ENCODE measurements at regions not wholly inside any gene's neighbourhood (a gene's known extent, or its start where the extent isn't known, plus 50 kb on each side); places are given as distances from the start of the nearest gene placed in this dataset.

DNA sequence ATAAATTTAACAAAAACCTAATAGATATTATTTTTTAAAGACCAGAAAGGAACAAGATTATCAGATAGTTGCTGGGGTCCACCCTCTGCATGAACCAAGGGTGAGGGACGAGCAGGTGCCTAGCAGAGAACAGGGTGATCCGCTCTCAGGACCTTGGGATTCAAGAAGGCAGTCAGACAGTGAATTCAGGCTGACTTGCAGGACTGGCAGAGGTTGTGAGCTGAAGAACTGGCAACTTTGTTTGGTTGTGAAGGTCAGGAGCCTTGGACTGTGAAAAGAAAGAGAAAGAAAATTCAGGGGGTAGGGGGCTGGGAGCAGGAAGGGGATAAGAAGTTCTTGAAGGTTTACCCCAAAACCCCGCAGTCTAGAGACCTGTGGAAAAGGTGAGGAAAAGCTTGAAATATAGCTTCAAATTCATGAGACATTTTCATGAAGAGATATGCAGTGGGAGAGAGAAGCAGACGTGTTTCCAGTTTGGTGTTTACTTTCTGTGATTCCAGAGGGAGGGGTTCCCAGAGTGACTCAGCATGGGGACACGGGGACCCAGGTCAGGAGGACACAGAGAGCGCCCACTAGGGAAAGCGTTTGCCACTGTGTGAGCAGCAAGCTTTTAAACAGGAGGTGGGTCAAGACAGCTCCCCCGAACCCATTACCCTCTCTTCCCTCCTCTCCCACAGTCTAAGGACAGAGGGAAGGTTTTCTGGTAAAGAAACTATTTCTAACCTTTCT lies 217.2 kb upstream of the UMPS start:
- DNase-seq = no peak

- no peak for DNase-seq
Observed at GRCh38 chr3:124513610-124513997, 216.6 kb upstream of the UMPS start.

DNA sequence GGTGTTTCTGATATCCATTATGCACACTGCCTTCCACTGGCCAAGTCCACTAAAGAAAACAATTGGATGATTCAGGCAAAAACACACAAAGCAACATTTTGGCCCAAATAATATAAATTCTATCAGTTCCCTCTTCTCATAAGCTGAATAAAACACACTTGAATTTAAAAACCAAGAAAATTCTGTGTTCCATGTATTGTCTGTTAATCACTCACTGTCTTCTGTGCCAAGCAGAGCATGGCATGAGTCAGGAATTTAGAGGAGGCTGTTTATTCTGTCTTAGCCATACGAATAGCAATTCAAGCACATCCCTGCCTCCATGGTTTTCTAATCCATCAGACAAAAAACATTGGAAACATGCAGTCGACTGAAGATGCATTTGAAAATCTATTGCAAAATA lies 215.6 kb upstream of the UMPS start:
- DNase-seq = no peak

- no peak for DNase-seq
Observed at GRCh38 chr3:124516333-124516732, 213.9 kb upstream of the UMPS start.

GRCh38 chr3:124517306-124517705 lies 212.9 kb upstream of the UMPS start:
- DNase-seq = no peak

GRCh38 chr3:124518350-124518749 lies 211.9 kb upstream of the UMPS start:
- DNase-seq = no peak

DNA sequence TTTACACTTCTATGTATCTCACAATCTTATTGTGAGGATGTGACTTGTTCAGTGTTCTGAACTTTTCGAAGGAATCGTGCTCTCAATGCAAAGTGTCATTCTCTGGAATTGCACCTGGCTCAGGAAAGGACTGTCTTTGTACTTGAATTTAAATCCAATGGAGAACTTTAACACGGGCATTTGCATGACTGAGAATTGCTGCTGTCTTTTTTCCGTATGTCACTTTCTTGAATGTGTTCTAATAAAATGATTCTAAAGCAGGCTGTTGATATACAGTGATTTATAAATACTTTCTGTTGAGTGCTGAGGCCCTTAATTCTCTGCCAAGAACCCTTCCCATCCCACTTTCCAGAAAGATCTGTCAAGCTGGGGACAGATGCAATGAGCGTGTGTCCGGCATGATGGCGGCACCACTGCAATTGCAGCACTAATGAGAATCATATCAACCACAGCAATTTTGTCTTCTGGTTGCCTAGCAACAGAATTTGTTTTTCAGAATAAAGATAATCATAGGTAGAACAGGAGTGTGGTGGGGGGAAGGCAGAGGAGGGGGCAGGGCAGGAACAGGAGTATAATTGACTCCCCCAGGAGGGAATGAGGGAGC lies 210.6 kb upstream of the UMPS start:
- no peak for DNase-seq

DNA sequence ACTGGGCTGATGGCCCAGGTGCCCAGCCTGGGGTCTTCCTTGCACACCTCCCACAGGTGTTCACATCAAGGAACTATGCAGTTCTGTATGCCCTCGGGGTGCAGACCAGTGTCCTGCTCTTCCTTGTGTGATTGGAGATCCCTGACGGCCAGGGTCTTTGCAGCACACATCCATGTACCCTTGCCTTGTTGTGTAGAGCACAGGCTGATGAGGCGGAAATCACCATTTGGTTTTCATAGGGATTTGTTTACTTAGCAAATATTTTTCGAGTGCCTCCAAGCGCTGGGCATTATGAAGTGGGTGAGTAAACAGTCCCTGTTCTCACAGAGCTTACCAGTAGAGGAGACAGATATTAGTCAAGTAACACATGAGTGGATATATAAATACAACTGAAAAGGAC lies 209.3 kb upstream of the UMPS start:
- DNase-seq = no peak

GRCh38 chr3:124522082-124522625 lies 208.1 kb upstream of the UMPS start:
- DNase-seq = no peak

GRCh38 chr3:124526601-124527000 lies 203.7 kb upstream of the UMPS start:
- DNase-seq = no peak

DNA sequence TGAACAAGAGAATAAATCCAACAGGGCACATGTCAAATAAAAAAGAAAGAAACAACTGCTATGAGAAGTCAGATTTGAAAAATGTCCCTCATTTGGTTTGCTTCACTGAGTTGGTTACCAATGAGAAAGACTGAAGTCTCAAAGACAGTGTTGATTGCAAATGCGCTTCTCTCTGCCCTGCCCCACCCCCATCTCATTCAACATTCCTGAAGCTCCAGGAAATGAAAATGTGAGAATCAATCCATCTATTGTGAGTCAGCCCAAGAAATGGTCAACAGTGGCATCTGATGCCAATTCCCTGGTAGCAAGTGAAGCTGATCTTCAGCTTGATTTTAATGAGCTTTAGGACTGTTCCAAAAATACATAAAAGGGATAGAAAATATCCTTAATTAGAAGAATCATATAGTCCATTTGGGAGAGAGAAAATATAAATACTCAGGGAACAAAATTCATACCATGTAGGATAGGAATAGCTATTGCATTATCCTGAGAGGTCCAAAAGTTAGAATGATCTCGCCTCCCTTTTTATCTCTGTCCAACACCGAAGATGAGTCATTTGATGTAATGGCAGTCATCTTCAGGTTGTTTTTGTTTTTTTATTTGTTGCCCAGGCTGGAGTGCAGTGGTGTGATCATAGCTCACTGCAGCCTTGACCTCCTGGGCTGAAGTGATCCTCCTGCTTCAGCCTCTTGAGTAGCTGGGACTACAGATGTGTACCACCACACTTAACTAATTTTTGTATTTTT lies 200.3 kb upstream of the UMPS start:
- no peak for DNase-seq

- DNase-seq = no peak
Observed at GRCh38 chr3:124530916-124531315, 199.3 kb upstream of the UMPS start.

DNA sequence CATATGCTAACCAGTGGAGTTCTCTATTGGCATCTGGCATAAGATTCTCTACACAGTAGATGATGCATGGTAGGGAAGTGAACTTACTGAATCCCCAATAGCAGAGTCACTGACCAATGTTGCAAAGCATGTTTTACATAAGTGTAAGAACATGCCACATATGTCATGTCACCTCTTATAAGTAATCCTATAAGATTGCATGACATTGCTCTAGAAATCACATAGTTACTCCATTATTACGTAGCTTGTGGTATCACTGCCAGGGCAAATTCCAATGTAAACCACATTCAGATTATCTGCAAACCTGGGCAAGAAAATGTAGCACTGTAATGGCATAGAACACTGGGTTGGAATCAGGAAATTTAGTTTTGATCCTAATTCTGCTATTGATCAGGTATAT lies 198.2 kb upstream of the UMPS start:
- DNase-seq = no peak

- DNase-seq = no peak
Observed at GRCh38 chr3:124535306-124535705, 194.9 kb upstream of the UMPS start.

- no peak for DNase-seq
Observed at GRCh38 chr3:124540550-124541211, 189.6 kb upstream of the UMPS start.

- DNase-seq = no peak
Observed at GRCh38 chr3:124542214-124542869, 187.9 kb upstream of the UMPS start.

- DNase-seq = no peak
Observed at GRCh38 chr3:124545891-124546290, 184.4 kb upstream of the UMPS start.

DNA sequence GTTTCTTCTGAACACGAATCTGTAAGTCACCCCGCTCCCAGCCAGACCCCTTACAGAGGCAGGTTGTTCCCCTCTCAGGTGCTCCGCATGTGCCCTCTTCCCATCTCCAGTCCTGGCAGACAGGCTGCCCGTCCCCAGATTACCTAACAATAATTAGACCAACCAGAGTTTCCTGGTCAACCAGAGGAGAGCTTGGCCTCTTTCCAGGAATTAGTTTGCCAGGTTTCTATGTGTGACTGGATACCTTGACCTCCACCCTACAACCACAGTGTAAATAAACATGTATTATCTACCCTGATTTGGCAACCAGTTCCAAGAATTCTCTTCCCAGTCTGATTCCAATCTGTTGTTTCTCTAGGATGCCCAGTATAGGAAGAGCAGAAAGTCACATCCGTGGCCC lies 178.0 kb upstream of the UMPS start:
- DNase-seq = no peak

DNA sequence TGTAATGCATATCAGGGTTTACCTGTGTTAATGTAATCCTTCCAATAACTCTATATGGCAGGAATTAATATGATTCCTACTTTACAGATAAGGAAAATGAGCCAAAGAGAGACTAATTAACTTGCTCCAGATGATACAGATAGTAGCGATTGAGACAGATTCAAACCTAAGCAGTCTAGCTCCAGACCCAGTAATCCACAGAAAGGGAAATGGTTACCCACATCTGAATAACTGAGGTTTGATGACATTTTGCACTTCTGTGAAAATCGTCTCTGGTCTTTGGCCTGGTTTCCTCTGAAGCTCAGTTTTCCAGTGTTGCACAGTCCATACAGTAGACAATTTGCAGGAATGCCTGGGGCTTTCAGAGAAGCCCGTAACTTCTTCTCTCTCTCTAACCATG lies 177.1 kb upstream of the UMPS start:
- no peak for DNase-seq

GRCh38 chr3:124556636-124557035 lies 173.6 kb upstream of the UMPS start:
- no peak for DNase-seq

DNA sequence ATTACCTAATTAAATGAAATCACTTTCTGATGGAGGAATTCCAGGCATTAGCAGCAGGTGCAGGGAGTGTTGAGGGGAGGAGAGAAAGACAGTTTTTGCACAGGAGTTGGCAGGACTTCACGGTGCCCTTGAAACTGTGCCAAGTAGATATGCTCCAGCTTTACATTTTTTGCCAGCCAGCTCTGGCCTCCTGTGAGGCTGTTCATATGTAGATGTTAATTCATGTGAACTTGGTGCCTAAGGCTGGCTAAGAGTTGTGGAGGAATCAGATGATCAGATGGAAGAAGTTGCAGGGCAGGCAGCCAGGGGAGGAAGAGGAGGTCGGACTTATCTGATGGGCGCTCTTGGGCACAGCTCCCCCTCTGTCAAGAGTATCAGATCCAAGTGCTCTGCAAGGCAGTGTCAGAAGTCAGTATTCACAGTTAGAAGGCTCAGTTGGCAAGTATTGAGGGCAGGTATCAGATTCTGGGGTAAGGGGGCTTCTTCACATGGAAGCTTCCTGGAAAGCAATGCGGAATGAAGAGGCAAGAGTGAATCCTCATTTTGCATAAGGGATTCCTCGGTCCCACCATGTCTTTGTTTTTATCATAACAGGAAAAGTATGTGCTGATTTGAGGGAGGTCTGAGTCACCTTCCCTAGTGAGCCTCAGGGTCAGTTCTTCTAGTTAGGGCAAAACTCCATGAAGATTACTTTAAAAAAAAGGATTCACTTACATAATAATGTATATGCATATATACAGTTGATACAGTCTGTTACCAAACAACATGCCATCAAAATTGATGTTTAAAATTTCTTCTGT lies 172.6 kb upstream of the UMPS start:
- DNase-seq = peak; percentile 6 to 38

Measured in NCI-H524 (cell line).